CD4-positive, alpha-beta T cell (primary cell): ENCODE measurements at regions not wholly inside any gene's neighbourhood (a gene's known extent, or its start where the extent isn't known, plus 50 kb on each side); places are given as distances from the start of the nearest gene placed in this dataset.

Source experiments
- ATAC-seq: fragments of 200-7000 bp; cut with Tn5 transposase; one replicate; pipeline ENCODE4 v1.10.0; 2022; ENCODE audit warnings: mild to moderate bottlenecking; ENCODE audit not compliant: poor library complexity
- CTCF ChIA-PET: fragments of 350-600 bp; sonication (Branson Sonifier 250); formaldehyde crosslinking; loops from one replicate; lab custom pipeline; 2021; ENCODE audit warnings: antibody characterized with exemption, inconsistent platforms; lab: Charles Lee
- POLR2A ChIA-PET: fragments of 350-600 bp; sonication (Branson Sonifier 250); formaldehyde crosslinking; loops from one replicate; lab custom pipeline; 2021; ENCODE audit warnings: antibody characterized with exemption, inconsistent platforms; lab: Charles Lee
- DNase-seq, 14 experiments: peaks; one replicate each; pipeline ENCODE4 v3.0.0-alpha.2; 2013 to 2020; ENCODE audit warnings: mixed read lengths in 2 of 14
- H3K27ac ChIP-seq, 2 donors: one replicate each; pipeline versions ENCODE4 v1.5.1 to v1.7.0; 2013; ENCODE audit warnings: low read length in 2 of 2, low read depth in 1 of 2, mild to moderate bottlenecking in 1 of 2
- H3K27me3 ChIP-seq, 2 experiments: 1 replicate in 1 of 2; 2 replicates in 1 of 2; pipeline versions ENCODE4 v1.6.1 to v1.7.0; 2013; ENCODE audit warnings: low read length in 2 of 2, control low read depth in 1 of 2, mild to moderate bottlenecking in 1 of 2, moderate library complexity in 1 of 2; ENCODE audit not compliant: insufficient read depth in 2 of 2, control insufficient read depth in 1 of 2
- H3K36me3 ChIP-seq: one replicate; pipeline ENCODE4 v1.6.1; 2013; ENCODE audit warnings: low read length, control low read depth; ENCODE audit not compliant: insufficient read depth
- H3K4me1 ChIP-seq: one replicate; pipeline ENCODE4 v1.6.1; 2013; ENCODE audit warnings: low read length, control low read depth; ENCODE audit not compliant: insufficient read depth
- H3K4me3 ChIP-seq: one replicate; pipeline ENCODE4 v1.5.1; 2013; ENCODE audit warnings: mild to moderate bottlenecking, low read length, moderate library complexity
- H3K9me3 ChIP-seq, 2 experiments: 1 replicate in 1 of 2; 2 replicates in 1 of 2; pipeline versions ENCODE4 v1.6.1 to v1.7.0; 2013; ENCODE audit warnings: low read length in 2 of 2, mild to moderate bottlenecking in 2 of 2, control low read depth in 1 of 2, moderate library complexity in 1 of 2; ENCODE audit not compliant: control insufficient read depth in 1 of 2, insufficient read depth in 1 of 2
- H3K27ac Mint-ChIP-seq: one replicate; pipeline ENCODE4 v1.8.0; 2020; ENCODE audit warnings: mixed read lengths
- H3K27me3 Mint-ChIP-seq: one replicate; pipeline ENCODE4 v1.8.0; 2021; ENCODE audit warnings: mixed read lengths
- H3K36me3 Mint-ChIP-seq: one replicate; pipeline ENCODE4 v1.8.0; 2021; ENCODE audit warnings: low read depth, mixed read lengths
- H3K4me1 Mint-ChIP-seq: one replicate; pipeline ENCODE4 v1.8.0; 2021; ENCODE audit warnings: low read depth, mixed read lengths
- H3K4me3 Mint-ChIP-seq: one replicate; pipeline ENCODE4 v1.8.0; 2020; ENCODE audit warnings: mild to moderate bottlenecking, mixed read lengths
- H3K9me3 Mint-ChIP-seq: one replicate; pipeline ENCODE4 v1.8.0; 2020; ENCODE audit warnings: mixed read lengths
- intact Hi-C, 2 experiments: fragments of 100-400 bp; cut with DNase I in 1 of 2; cut with micrococcal nuclease in 1 of 2; formaldehyde crosslinking; loops; one replicate each; pipeline versions ENCODE4 v1.15.1 to v1.9.0; 2023 to 2025; cut with DNase I, micrococcal nuclease
- TF ChIP-seq, protein P1 (sequence below): fragments of 200-600 bp; IDR thresholded peaks from one replicate; pipeline ENCODE4 v1.8.0; 2022; ENCODE audit warnings: antibody characterized with exemption, mild to moderate bottlenecking

GRCh38 chr1:217009376-217009775, 286.1 kb upstream of the ESRRG start:
- H3K4me3 Mint-ChIP-seq = no peak overlapping the region

GRCh38 chr1:217004776-217005436, 281.7 kb upstream of the ESRRG start:
- Histone ChIP-seq H3K4me1 (no peaks in the 10 kb centered on the region), H3K9me3 (no peaks in the 10 kb centered on the region), H3K27me3 (no peaks in the 10 kb centered on the region), H3K4me3 (no peak overlapping the region), H3K27ac (no peak overlapping the region), H3K36me3 (no peaks in the 10 kb centered on the region)
- peaks cover 7% of the 10 kb centered on the region for H3K9me3 Mint-ChIP-seq
- no peak overlapping the region for H3K27ac Mint-ChIP-seq
- H3K4me3 Mint-ChIP-seq = no peak overlapping the region
- no peaks in the 10 kb centered on the region for H3K4me1 Mint-ChIP-seq
- no peaks in the 10 kb centered on the region for H3K27me3 Mint-ChIP-seq
- intact Hi-C loops = no loop called here
- ATAC-seq (no peak), DNase-seq (no peak)
- TF ChIP-seq, protein P1, sequence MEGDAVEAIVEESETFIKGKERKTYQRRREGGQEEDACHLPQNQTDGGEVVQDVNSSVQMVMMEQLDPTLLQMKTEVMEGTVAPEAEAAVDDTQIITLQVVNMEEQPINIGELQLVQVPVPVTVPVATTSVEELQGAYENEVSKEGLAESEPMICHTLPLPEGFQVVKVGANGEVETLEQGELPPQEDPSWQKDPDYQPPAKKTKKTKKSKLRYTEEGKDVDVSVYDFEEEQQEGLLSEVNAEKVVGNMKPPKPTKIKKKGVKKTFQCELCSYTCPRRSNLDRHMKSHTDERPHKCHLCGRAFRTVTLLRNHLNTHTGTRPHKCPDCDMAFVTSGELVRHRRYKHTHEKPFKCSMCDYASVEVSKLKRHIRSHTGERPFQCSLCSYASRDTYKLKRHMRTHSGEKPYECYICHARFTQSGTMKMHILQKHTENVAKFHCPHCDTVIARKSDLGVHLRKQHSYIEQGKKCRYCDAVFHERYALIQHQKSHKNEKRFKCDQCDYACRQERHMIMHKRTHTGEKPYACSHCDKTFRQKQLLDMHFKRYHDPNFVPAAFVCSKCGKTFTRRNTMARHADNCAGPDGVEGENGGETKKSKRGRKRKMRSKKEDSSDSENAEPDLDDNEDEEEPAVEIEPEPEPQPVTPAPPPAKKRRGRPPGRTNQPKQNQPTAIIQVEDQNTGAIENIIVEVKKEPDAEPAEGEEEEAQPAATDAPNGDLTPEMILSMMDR = no peak
- no peaks in the 10 kb centered on the region for H3K36me3 Mint-ChIP-seq
- POLR2A ChIA-PET = no interaction called here
- CTCF ChIA-PET = interaction anchor here (0.6 kb wide), 1 partner anchor 80 kb away, joined by 3 read pairs; no protein-coding TSS in a partner anchor

More at GRCh38 chr1:217009376-217009775, 286.1 kb upstream of the ESRRG start:
- H3K27ac ChIP-seq = no peak overlapping the region
- H3K27me3 Mint-ChIP-seq = no peaks in the 10 kb centered on the region
- no peak overlapping the region for H3K27ac Mint-ChIP-seq
- ATAC-seq (no peak), DNase-seq (no peak)
- POLR2A ChIA-PET = no interaction called here
- H3K27me3 ChIP-seq = no peaks in the 10 kb centered on the region
- no peaks in the 10 kb centered on the region for H3K4me1 ChIP-seq
- no peaks in the 10 kb centered on the region for H3K4me1 Mint-ChIP-seq
- intact Hi-C loops = no loop called here
- TF ChIP-seq, protein P1 = no peak
- CTCF ChIA-PET = no interaction called here
- H3K9me3 ChIP-seq = no peaks in the 10 kb centered on the region
- peaks cover 6% of the 10 kb centered on the region for H3K9me3 Mint-ChIP-seq
- no peaks in the 10 kb centered on the region for H3K36me3 Mint-ChIP-seq
- H3K36me3 ChIP-seq = no peaks in the 10 kb centered on the region
- H3K4me3 ChIP-seq = no peak overlapping the region

DNA sequence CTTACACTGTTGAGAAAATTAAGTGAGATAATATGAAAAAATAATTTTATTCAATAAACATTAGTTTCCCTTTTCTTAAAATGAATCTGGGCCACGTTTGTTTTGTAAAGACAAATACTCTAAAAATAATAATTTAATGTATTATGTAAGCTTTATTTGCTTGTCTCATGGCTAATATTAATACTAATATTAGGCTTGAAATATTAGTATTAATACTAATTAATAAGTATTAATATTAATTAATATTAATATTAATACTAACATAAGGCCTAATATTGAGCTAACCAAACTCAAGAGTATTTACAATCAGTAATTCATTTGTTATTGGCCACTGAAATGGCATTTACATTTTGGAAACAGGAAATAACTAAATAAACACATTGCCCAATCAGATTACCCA, 280.1 kb upstream of the ESRRG start:
- H3K27me3 Mint-ChIP-seq = no peaks in the 10 kb centered on the region
- Histone ChIP-seq H3K36me3 (no peaks in the 10 kb centered on the region), H3K4me1 (no peaks in the 10 kb centered on the region), H3K9me3 (no peaks in the 10 kb centered on the region), H3K27ac (no peak overlapping the region), H3K27me3 (no peaks in the 10 kb centered on the region), H3K4me3 (no peak overlapping the region)
- H3K4me1 Mint-ChIP-seq = no peaks in the 10 kb centered on the region
- TF ChIP-seq, protein P1 = no peak
- H3K4me3 Mint-ChIP-seq = no peak overlapping the region
- ATAC-seq (no peak), DNase-seq (no peak)
- H3K27ac Mint-ChIP-seq = no peak overlapping the region
- no peaks in the 10 kb centered on the region for H3K36me3 Mint-ChIP-seq
- POLR2A ChIA-PET = no interaction called here
- CTCF ChIA-PET = no interaction called here
- intact Hi-C loops = no loop called here
- peaks cover 5% of the 10 kb centered on the region for H3K9me3 Mint-ChIP-seq
